Ishikawa (cell line): ENCODE measurements at regions not wholly inside any gene's neighbourhood (a gene's known extent, or its start where the extent isn't known, plus 50 kb on each side); places are given as distances from the start of the nearest gene placed in this dataset.

ENCODE experiments used
- CEBPB ChIP-seq: IDR thresholded peaks from 2 replicates; pipeline ENCODE4 v1.6.1; 2012
- CREB1 ChIP-seq: IDR thresholded peaks from 2 replicates; pipeline ENCODE4 v1.6.1; 2012; ENCODE audit warnings: low read depth
- EGR1 ChIP-seq: IDR thresholded peaks from 2 replicates; pipeline ENCODE4 v1.6.1; 2012
- EP300 ChIP-seq: IDR thresholded peaks from 2 replicates; pipeline ENCODE4 v1.6.1; 2012; ENCODE audit warnings: borderline replicate concordance
- FOXM1 ChIP-seq: IDR thresholded peaks from 2 replicates; pipeline ENCODE4 v1.6.1; 2012; ENCODE audit warnings: low read depth, borderline replicate concordance
- NFIC ChIP-seq: IDR thresholded peaks from 2 replicates; pipeline ENCODE4 v1.6.1; 2012
- RAD21 ChIP-seq: IDR thresholded peaks from 2 replicates; pipeline ENCODE4 v1.6.1; 2012; ENCODE audit warnings: low read depth
- TAF1 ChIP-seq: IDR thresholded peaks from 2 replicates; pipeline ENCODE4 v1.6.1; 2012; ENCODE audit warnings: low read depth, mild to moderate bottlenecking
- TCF12 ChIP-seq: IDR thresholded peaks from 2 replicates; pipeline ENCODE4 v1.6.1; 2012; ENCODE audit warnings: low read depth
- TEAD4 ChIP-seq: IDR thresholded peaks from 2 replicates; pipeline ENCODE4 v1.6.1; 2012
- YY1 ChIP-seq: IDR thresholded peaks from 2 replicates; pipeline ENCODE4 v1.6.1; 2012; ENCODE audit warnings: low read depth
- ZBTB7A ChIP-seq: IDR thresholded peaks from 2 replicates; pipeline ENCODE4 v1.6.1; 2012; ENCODE audit warnings: low read depth
- TF ChIP-seq, protein P1 (sequence below): IDR thresholded peaks from 2 replicates; pipeline ENCODE4 v1.6.1; 2012
- TF ChIP-seq, protein P2 (sequence below): IDR thresholded peaks from 2 replicates; pipeline ENCODE4 v1.6.1; 2012; ENCODE audit warnings: low read depth, mild to moderate bottlenecking
- TF ChIP-seq, protein P3 (sequence below): IDR thresholded peaks from 2 replicates; pipeline ENCODE4 v1.6.1; 2012

DNA sequence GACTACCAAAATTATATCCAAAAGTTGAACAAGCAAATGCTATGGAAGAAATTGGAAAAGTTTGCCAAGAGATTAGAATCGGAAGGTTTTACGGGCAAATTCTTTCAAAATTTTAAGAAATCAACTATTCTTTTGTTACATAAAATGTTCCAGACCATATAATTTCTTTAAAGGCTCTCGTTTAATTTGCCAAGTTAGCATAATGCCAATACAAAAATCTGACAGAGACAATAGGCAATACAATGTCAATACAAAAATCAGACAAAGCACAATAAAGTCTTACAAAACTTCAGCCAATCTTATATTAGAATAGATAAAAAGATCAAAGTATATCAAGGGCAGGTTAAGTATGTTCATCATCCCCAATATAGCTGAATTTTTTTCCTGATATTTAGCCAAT is 224.2 kb downstream of the BCL11A start:
- TF ChIP-seq, protein P1, sequence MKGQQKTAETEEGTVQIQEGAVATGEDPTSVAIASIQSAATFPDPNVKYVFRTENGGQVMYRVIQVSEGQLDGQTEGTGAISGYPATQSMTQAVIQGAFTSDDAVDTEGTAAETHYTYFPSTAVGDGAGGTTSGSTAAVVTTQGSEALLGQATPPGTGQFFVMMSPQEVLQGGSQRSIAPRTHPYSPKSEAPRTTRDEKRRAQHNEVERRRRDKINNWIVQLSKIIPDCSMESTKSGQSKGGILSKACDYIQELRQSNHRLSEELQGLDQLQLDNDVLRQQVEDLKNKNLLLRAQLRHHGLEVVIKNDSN, result no peak
- TF ChIP-seq EGR1 (no peak), NFIC (no peak)
- TF ChIP-seq, protein P2, sequence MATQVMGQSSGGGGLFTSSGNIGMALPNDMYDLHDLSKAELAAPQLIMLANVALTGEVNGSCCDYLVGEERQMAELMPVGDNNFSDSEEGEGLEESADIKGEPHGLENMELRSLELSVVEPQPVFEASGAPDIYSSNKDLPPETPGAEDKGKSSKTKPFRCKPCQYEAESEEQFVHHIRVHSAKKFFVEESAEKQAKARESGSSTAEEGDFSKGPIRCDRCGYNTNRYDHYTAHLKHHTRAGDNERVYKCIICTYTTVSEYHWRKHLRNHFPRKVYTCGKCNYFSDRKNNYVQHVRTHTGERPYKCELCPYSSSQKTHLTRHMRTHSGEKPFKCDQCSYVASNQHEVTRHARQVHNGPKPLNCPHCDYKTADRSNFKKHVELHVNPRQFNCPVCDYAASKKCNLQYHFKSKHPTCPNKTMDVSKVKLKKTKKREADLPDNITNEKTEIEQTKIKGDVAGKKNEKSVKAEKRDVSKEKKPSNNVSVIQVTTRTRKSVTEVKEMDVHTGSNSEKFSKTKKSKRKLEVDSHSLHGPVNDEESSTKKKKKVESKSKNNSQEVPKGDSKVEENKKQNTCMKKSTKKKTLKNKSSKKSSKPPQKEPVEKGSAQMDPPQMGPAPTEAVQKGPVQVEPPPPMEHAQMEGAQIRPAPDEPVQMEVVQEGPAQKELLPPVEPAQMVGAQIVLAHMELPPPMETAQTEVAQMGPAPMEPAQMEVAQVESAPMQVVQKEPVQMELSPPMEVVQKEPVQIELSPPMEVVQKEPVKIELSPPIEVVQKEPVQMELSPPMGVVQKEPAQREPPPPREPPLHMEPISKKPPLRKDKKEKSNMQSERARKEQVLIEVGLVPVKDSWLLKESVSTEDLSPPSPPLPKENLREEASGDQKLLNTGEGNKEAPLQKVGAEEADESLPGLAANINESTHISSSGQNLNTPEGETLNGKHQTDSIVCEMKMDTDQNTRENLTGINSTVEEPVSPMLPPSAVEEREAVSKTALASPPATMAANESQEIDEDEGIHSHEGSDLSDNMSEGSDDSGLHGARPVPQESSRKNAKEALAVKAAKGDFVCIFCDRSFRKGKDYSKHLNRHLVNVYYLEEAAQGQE, result no peak

DNA sequence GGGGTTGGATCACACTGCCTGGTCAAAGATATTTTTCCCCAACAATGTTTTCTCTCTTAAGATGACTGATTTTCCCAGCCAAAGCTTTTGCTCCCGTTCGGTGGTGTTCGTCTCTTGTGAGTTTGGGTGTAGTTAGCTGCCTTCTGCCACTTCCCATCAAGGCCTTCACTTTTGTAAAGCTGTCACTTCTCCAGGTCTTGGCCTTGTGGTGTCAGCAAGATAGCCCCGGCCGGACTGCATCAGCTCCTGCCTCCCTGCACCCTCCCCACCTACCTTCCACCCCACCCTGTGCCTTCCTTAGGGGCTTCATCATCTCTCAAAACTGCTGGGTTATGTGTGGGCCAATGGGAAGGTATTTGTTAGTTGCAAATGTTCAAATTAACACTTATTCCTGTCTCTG is 228.9 kb downstream of the BCL11A start:
- TF ChIP-seq NFIC (no peak), TEAD4 (no peak), FOXM1 (no peak), EGR1 (no peak), CEBPB (no peak), YY1 (no peak), TAF1 (no peak), EP300 (no peak)
- TF ChIP-seq, protein P3, sequence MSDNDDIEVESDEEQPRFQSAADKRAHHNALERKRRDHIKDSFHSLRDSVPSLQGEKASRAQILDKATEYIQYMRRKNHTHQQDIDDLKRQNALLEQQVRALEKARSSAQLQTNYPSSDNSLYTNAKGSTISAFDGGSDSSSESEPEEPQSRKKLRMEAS, result no peak
- TF ChIP-seq, protein P2, result no peak
- TF ChIP-seq, protein P1, result no peak

DNA sequence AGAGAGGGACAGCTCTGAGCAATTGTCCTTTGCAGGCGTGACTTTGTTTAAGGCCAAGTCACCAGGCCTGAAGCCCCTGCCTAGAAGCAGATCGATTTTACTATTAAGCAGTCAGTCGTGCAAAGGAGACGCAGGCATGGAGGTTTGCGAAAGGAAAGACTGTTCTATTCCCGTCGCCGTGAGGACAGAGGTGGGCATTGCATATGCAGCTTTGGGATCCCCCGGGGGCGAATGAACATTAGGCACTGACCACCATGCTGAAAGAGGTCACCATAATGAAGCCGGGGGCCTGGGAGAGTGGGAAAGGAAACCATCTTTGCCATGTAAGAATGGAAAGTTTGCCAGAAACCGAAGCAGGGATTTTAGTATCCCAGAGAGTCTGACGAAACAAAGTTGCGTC is 231.6 kb downstream of the BCL11A start:
- TF ChIP-seq ZBTB7A (no peak), CREB1 (no peak), TCF12 (no peak), NFIC (no peak), YY1 (no peak), EP300 (no peak), CEBPB (no peak), TEAD4 (no peak), RAD21 (no peak), TAF1 (no peak), EGR1 (no peak), FOXM1 (no peak)
- TF ChIP-seq, protein P2, result no peak
- TF ChIP-seq, protein P3, result no peak
- TF ChIP-seq, protein P1, result no peak

DNA sequence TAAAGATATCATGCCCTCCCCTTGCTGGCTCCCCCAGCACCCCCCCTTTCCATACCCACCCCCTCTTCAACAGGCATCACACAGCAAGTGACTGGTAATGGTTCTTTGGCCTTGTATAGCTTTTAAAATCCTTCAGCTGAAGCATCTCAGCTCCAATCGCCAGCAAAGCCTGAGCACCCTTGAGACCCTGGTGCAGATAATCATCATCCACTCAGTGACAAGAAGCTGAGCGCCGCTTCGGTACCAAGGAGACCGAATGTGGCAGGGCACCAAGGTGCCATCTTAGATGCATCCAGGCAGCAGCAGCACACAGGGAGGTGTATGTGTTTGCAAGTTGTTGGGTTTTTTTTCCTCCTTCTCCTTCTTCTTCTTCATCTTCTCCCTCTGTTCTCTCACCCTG is 232.7 kb downstream of the BCL11A start:
- no peak for TF ChIP-seq NFIC
- no peak for TF ChIP-seq YY1
- TF ChIP-seq EGR1, result no peak
- no peak for TF ChIP-seq RAD21

DNA sequence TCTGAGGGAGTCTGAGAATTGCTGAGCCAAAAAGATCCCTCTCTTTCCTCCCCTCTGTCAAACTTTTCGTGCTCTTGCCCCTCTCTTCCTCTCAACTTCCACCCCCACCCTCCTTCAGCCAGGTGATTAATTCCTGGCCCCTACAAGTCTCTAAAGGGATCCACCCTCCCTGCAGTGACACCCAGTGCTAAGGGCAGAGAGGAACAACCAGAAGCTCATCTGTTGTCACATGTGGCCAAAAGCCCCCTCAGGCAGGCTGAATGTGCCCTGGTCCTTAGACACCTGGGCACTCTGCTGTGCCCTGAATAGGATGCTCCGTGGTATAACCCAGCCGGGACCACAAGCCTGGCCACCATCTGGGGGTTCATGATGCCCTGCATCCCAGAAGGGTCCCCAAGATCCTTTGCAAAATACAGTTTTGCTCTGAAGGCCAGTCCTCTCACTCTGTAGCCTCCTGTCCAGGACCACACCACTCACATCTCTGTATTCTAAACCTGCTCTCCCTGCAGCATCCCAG is 234.4 kb downstream of the BCL11A start:
- no peak for TF ChIP-seq TAF1
